GM21526 (cell line): ENCODE measurements at regions not wholly inside any gene's neighbourhood (a gene's known extent, or its start where the extent isn't known, plus 50 kb on each side); places are given as distances from the start of the nearest gene placed in this dataset.

ENCODE experiments used
- ATAC-seq: cut with Tn5 transposase; IDR thresholded peaks from one replicate; pipeline ENCODE4 v1.9.1; 2021; ENCODE audit warnings: moderate library complexity; ENCODE audit not compliant: unreplicated experiment, low FRiP score

- no peak for ATAC-seq
Observed at GRCh38 chr2:120401275-120402066, 55.5 kb downstream of the INHBB start.

GRCh38 chr2:120402067-120402433 lies 56.1 kb downstream of the INHBB start:
- ATAC-seq = no peak

- no peak for ATAC-seq
Observed at GRCh38 chr2:120402508-120402907, 56.6 kb downstream of the INHBB start.

GRCh38 chr2:120403261-120403660 lies 57.3 kb downstream of the INHBB start:
- ATAC-seq = no peak

- no peak for ATAC-seq
Observed at GRCh38 chr2:120403676-120404075, 57.7 kb downstream of the INHBB start.

- ATAC-seq = no peak
Observed at GRCh38 chr2:120404274-120404673, 58.3 kb downstream of the INHBB start.

- no peak for ATAC-seq
Observed at GRCh38 chr2:120404941-120405758, 59.2 kb downstream of the INHBB start.

GRCh38 chr2:120405759-120406099 lies 59.8 kb downstream of the INHBB start:
- ATAC-seq = no peak

GRCh38 chr2:120406566-120406965 lies 60.6 kb downstream of the INHBB start:
- ATAC-seq = no peak

GRCh38 chr2:120410487-120410886 lies 64.6 kb downstream of the INHBB start:
- no peak for ATAC-seq

GRCh38 chr2:120415060-120415459 lies 69.1 kb downstream of the INHBB start:
- ATAC-seq = no peak

GRCh38 chr2:120415728-120416509 lies 70.0 kb downstream of the INHBB start:
- no peak for ATAC-seq

- ATAC-seq = no peak
Observed at GRCh38 chr2:120418174-120418787, 72.3 kb downstream of the INHBB start.

- no peak for ATAC-seq
Observed at GRCh38 chr2:120419073-120419472, 73.1 kb downstream of the INHBB start.

- no peak for ATAC-seq
Observed at GRCh38 chr2:120419955-120420354, 74.0 kb downstream of the INHBB start.

GRCh38 chr2:120421126-120421829 lies 75.3 kb downstream of the INHBB start:
- no peak for ATAC-seq

- ATAC-seq = no peak
Observed at GRCh38 chr2:120421830-120422175, 75.9 kb downstream of the INHBB start.

GRCh38 chr2:120422465-120423160 lies 76.7 kb downstream of the INHBB start:
- ATAC-seq = no peak

- ATAC-seq = no peak
Observed at GRCh38 chr2:120423167-120423943, 77.4 kb downstream of the INHBB start.
